Activated CD8-positive, alpha-beta memory T cell treated with anti-CD3 and anti-CD28 coated beads for 36 hours (primary cell): ENCODE measurements at regions not wholly inside any gene's neighbourhood (a gene's known extent, or its start where the extent isn't known, plus 50 kb on each side); places are given as distances from the start of the nearest gene placed in this dataset.
"Not testable (repeated sequence)": the region's sequence is repeated elsewhere in the genome, so short reads cannot be mapped to it uniquely, and the experiment has no call there.

ENCODE experiments used
- CTCF ChIA-PET: fragments of 350-600 bp; sonication (Branson Sonifier 250); formaldehyde crosslinking; loops from one replicate; lab custom pipeline; 2021; ENCODE audit warnings: antibody characterized with exemption; lab: Charles Lee
- POLR2A ChIA-PET: fragments of 350-600 bp; sonication (Branson Sonifier 250); formaldehyde crosslinking; loops from one replicate; lab custom pipeline; 2021; ENCODE audit warnings: antibody characterized with exemption; lab: Charles Lee

DNA sequence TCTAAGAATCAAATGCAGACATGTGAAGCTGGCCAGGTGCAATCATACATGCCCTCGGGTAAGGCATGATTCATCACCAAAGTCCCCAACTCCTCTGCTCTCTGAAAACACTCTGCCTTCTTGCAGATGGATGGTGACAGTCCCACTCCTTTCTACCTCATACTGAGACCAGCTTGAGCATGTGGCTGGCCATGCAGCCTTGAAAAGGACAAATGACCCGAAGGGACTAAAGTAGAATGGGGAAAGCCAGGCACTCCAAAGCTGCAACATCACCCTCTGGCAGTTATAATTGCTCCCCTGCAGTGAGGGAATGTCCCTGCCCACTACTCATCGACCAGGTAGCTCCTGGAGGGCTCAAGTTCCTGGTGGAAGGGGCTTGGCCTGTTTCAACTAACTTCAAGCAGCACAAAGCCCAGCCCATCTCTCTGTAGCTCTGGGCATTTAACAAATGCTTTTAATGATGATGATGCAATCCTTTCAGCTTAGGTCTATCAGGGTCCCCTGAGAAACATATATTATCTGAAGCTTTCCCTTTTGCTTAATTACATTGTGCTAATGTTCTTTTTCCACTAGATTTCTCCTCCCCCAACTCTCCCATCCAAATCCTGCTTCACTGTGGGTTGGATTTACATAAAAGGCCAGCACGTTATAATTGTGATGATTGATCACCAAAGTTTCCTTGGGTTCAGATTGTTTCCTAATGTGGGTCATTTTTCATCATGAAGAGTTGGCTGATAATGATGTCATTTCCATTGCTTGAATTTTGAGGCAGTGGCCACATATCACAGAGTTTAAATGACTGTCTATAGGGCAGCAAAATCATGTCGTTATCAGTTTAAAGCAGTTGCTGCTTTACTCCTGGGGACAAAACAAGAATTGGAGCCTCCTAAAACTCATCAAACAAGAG, 436.5 kb upstream of the SLC30A5 start:
- CTCF ChIA-PET = no interaction called here
- POLR2A ChIA-PET = no interaction called here

DNA sequence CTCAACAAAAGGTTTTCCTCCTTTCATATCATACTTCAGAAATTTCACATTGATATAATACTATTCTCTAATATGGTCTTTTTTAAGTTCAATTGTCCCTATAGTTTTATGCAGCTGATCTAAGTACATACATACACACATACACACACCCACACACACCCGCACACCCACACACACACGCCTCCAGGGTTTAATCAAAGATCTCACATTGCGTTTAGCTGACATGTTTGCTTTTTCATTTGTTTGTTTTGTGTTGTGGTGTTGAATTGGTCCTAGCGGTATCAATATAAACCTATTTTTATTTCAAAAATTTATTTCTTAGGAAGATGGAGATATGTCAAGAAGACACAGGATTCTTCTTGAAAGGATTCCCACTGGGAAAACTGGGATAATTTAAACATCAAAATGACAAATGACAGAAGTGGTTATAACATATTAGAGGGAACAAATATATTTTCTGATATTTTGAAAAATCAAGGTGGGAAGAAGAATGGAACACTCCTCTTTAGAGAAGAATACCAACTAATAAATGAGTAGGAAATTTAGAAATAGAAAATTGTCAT, 434.9 kb upstream of the SLC30A5 start:
- ChIA-PET POLR2A (no interaction called here), CTCF (no interaction called here)

GRCh38 chr5:68659881-68660280, 433.9 kb upstream of the SLC30A5 start:
- CTCF ChIA-PET = no interaction called here
- POLR2A ChIA-PET = no interaction called here

DNA sequence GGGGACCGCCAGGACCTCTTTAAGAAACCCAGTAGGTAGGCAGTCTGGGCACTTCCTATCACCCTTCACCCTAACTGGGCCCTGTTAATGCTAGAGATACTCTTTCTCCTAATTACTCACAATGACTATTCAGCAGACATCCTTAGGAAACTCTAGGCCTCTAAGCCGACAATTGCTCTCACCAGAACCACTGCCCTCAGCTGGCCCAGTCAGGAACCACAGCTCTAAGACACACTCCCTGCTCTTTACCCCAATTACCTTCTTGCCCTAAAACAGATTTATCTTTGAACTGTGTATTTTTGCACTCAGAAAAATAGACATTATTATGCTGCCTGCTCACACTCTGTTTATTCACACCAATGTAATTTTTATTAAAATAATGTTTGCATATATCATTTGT, 432.6 kb upstream of the SLC30A5 start:
- CTCF ChIA-PET = no interaction called here
- POLR2A ChIA-PET = no interaction called here

DNA sequence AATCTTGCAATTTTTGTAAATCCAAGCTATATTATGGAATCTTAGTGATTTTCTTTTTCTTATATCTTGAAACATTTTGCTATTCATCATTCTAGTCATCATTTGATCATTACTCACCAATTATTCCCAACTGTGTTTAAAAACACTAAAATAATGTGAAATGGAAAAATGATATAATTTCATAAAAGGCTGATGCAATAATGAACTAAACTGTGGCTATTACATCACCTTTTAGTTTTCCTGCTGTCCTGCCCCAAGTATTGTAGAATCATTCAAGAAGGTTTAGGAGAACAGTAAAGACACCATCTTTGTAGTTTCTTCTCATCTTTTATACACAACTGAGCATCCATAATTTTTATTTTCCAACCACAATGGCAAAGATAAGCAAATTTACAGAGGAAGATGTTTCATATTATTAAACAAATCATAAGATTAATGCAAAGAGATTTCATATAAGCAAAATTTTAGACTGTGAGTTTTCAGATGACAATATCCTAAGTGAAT, 431.0 kb upstream of the SLC30A5 start:
- CTCF ChIA-PET = no interaction called here

GRCh38 chr5:68669864-68670575, 423.8 kb upstream of the SLC30A5 start:
- ChIA-PET POLR2A (no interaction called here), CTCF (no interaction called here)

More for the DNA sequence above, 431.0 kb upstream of the SLC30A5 start:
- POLR2A ChIA-PET = no interaction called here

GRCh38 chr5:68673106-68673822, 420.6 kb upstream of the SLC30A5 start:
- POLR2A ChIA-PET = no interaction called here

DNA sequence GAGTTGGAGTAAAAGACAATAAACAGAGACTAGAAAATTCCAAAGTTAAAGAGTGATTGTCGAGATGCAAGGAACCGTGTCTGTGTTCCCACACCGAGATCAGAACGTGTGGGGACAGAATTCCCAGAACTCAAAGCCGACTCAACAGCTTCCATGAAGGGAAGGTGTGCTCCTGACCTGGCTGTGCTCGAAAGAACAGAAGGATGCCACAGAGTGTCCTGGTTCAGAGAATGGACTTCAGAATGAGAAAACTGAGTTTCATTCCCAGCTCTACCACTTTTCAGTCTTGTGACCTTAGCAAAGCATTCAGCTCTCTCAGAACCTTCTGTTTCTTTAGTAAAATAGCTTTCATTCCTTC, 420.0 kb upstream of the SLC30A5 start:
- CTCF ChIA-PET = no interaction called here
- POLR2A ChIA-PET = no interaction called here

More at GRCh38 chr5:68673106-68673822, 420.6 kb upstream of the SLC30A5 start:
- CTCF ChIA-PET = no interaction called here

DNA sequence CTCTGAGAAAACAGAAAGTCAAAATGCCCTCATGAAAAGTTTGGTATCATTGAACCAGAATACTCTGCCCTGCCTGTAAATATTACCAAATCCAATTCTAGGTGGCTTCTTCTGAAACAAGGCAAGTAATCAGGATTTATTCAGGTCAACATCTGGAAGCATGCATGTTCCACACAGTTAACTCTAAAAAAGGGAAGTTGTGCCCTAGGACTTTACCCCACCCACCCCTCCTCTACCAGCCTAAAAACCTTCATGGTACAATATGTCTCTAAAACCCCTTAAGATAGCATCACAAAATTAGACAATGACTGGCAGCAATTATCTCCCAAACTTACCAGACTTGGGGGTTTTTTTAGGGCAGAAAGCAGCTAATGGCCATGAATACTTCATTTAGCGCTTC, 414.8 kb upstream of the SLC30A5 start:
- CTCF ChIA-PET = no interaction called here
- POLR2A ChIA-PET = no interaction called here

DNA sequence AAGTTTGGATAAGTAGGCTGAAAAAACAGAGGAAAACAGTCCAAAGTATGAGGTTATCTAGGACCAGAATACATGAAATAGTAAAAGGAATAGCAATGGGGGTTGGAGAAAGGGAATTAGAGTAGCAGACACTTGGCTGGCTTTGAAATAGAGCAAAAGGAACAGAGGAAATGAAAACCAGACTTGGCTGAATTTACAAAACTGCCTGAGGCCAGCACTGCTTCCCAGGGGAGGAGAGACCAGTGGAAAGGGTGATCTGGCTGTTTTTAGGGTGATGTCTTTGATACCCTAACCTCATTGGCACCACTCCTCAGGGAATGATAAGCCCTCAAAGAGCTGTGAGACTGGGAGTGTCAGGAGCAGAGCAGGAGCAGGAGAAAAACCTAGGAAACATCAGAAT, 413.4 kb upstream of the SLC30A5 start:
- CTCF ChIA-PET = no interaction called here
- POLR2A ChIA-PET = no interaction called here

DNA sequence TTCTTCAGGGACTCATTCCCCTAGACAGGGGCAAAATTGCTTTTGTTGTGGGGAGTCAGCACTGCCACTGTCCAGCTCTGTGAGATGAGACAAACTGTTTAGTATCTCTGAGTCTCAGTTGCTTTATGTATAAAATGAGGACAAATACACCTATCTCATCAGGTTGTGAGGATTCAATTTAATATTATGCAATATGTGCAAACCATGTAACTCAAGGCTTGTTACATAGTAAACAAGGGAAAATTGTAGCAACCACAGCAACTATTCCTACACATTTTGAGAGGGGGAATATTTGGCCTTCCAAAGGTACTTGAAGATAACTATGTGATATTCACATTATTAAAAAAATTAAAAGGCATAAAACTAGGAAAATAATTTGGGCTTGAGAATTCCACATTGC, 411.9 kb upstream of the SLC30A5 start:
- ChIA-PET POLR2A (no interaction called here), CTCF (no interaction called here)

DNA sequence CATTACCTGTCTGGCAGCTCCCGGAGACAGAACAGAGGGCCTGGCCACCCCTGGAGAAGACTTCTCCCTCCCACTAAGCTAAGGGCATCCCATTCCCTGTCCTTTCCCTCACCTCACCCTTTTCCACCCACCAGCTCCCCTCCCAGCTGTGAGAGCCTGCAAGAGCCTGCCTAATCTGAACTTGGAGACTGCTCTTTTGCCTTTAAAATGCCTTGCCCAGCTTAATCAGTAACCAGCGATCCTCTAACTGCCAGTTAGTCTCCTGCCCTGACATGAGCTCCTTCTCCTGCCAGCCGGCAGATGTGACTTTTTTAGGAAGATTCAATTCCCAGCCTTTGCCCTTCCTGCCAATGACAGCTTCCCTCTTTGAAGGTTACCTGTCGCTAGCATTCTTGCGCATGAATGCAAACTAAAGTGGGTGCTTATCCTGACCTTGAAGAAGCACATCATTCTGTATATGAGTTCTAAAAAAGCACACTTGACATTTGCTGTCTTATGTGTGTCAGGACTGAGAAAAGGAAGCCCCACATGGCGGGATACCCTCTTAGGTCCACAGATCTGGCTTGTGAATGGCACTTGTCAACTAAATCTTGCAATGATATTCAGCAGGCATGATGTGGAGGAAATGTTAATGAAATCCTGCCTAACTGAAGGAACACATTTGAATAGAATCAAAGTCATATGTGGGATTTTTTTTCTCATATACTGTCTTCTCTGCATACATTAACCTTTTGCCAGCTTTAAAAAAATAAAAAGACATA, 411.2 kb upstream of the SLC30A5 start:
- ChIA-PET POLR2A (no interaction called here), CTCF (no interaction called here)

GRCh38 chr5:68683632-68684036, 410.2 kb upstream of the SLC30A5 start:
- POLR2A ChIA-PET = no interaction called here

GRCh38 chr5:68685863-68686262, 408.0 kb upstream of the SLC30A5 start:
- CTCF ChIA-PET = no interaction called here

More at GRCh38 chr5:68683632-68684036, 410.2 kb upstream of the SLC30A5 start:
- CTCF ChIA-PET = no interaction called here

DNA sequence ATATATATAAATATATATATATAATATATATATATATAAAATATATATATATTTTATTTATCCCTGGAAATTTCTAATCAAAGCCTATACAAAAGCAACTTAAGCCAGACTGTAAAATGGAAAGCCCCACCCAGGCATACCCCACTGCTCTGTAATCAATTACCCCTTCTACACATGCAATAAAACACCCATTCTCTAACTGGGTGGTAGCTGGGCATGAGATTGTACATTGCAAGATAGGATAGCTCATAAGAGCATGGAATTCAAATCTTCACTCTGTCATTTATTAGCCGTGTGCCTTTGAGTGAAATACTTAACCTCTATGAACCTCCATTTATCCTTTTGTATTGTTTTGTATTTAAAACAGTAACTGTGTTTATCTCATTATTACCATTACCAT, 405.3 kb upstream of the SLC30A5 start:
- POLR2A ChIA-PET = no interaction called here
- CTCF ChIA-PET = no interaction called here

More at GRCh38 chr5:68685863-68686262, 408.0 kb upstream of the SLC30A5 start:
- POLR2A ChIA-PET = no interaction called here

GRCh38 chr5:68689010-68689409, 404.8 kb upstream of the SLC30A5 start:
- CTCF ChIA-PET = no interaction called here
- POLR2A ChIA-PET = no interaction called here

DNA sequence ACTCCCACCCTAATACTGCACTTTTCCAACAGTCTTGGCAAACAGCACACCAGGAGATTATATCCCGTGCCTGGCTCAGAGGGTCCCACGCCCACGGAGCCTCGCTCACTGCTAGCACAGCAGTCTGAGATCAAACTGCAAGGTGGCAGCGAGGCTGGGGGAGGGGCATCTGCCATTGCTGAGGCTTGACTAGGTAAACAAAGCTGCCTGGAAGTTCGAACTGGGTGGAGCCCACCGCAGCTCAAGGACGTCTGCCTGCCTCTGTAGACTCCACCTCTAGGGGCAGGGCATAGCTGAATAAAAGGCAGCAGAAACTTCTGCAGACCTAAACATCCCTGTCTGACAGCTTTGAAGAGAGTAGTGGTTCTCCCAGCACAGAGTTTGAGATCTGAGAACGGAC, 401.9 kb upstream of the SLC30A5 start:
- CTCF ChIA-PET, POLR2A ChIA-PET: not testable (repeated sequence)

- CTCF ChIA-PET = interaction anchor here (1.3 kb wide), 1 partner anchor 338 kb away, joined by 3 read pairs; no protein-coding TSS in a partner anchor
These were observed 395.5 kb upstream of the SLC30A5 start for GRCh38 chr5:68698025-68698940.

More at GRCh38 chr5:68698025-68698940, 395.5 kb upstream of the SLC30A5 start:
- POLR2A ChIA-PET = no interaction called here
